ENCODE measurements at regions not wholly inside any gene's neighbourhood (a gene's known extent, or its start where the extent isn't known, plus 50 kb on each side); places are given as distances from the start of the nearest gene placed in this dataset.

DNA sequence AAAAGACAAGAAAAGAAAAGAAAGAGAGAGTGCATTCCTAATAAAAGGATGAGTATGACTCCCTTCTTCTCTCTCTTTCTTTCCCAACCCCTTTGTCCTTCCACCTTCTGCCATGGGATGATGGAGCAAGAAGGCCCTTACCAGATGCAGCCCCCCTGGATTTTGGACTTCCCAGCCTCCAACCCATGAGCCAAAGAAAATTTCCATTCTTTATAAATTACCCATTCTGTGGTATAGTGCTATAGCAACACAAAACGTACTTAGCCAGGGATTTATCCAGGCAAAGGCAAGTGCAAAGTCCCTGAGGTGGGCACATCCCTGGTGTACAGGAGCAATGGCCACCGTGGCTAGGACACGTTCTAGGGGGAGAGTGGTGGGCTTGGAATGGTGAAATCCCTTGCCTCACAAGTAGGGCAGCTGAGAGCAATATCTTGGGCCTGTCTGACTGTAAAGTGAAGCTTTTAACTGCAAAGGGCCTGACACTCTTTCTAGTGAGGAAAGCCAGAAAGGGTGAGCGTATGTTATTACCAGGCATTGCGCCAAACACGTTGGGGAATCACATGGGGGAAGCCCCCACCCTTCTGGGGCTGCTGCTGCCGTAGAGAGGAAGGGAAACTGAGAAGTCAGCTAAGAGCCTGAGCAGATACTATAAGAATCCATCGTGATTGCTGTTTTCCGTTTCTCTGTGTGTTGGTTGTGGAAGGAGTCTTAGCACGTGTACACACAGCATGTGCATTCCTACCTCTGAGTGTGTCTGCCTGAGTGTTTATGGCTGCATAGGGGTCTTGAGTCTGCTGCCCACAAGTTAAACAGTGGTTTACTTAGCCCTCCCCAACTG, 50.7 kb upstream of the SIRPA start:
- TF ChIP-seq ETV6 (conservative IDR thresholded peaks at IDR 0.05 in 1 of 2, IDR thresholded peaks at IDR 0.05 in 1 of 2; ENCODE audit: borderline replicate concordance in 1 of 2, low read depth in 1 of 2), result peak in 1 of 2 experiments; percentile 69; a peak in 2 of 4 replicates
- TF ChIP-seq, protein P1, sequence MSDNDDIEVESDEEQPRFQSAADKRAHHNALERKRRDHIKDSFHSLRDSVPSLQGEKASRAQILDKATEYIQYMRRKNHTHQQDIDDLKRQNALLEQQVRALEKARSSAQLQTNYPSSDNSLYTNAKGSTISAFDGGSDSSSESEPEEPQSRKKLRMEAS (IDR thresholded peaks at IDR 0.05; ENCODE audit: low read depth, low read length), result peak; percentile 14; the same call in 1 of the 2 replicates
- TF ChIP-seq, protein P2, sequence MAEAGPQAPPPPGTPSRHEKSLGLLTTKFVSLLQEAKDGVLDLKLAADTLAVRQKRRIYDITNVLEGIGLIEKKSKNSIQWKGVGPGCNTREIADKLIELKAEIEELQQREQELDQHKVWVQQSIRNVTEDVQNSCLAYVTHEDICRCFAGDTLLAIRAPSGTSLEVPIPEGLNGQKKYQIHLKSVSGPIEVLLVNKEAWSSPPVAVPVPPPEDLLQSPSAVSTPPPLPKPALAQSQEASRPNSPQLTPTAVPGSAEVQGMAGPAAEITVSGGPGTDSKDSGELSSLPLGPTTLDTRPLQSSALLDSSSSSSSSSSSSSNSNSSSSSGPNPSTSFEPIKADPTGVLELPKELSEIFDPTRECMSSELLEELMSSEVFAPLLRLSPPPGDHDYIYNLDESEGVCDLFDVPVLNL (IDR thresholded peaks at IDR 0.05; ENCODE audit: low read depth, low read length), result no peak
- TF ChIP-seq, protein P3, sequence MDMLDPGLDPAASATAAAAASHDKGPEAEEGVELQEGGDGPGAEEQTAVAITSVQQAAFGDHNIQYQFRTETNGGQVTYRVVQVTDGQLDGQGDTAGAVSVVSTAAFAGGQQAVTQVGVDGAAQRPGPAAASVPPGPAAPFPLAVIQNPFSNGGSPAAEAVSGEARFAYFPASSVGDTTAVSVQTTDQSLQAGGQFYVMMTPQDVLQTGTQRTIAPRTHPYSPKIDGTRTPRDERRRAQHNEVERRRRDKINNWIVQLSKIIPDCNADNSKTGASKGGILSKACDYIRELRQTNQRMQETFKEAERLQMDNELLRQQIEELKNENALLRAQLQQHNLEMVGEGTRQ (IDR thresholded peaks at IDR 0.05; ENCODE audit: borderline replicate concordance, low read depth, low read length), result no peak; the same call in 1 of the 2 replicates

Measured in GM12878 (cell line).